ENCODE measurements at regions not wholly inside any gene's neighbourhood (a gene's known extent, or its start where the extent isn't known, plus 50 kb on each side); places are given as distances from the start of the nearest gene placed in this dataset.

DNA sequence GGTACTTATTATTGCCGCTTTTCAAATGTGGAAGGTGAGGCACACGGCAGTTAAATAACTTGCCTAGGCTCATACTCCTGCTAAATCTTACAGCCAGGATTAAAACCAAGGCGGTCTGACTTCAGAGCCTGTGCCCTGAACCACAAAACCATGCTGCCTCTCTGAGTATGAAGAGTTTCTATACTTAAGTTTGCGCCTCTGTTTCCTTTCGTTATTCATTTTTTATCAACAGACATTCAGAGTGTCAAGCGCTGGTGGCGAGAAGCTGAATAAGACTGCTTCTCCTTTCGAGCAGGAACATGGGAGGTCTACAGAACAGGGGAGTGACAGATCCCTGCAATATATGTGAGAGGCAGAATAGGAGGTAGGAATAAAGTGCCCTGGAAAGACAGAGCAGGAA is 96.0 kb upstream of the DUSP10 start:
- H3K4me3 Mint-ChIP-seq: peak overlapping the region; percentile 71

DNA sequence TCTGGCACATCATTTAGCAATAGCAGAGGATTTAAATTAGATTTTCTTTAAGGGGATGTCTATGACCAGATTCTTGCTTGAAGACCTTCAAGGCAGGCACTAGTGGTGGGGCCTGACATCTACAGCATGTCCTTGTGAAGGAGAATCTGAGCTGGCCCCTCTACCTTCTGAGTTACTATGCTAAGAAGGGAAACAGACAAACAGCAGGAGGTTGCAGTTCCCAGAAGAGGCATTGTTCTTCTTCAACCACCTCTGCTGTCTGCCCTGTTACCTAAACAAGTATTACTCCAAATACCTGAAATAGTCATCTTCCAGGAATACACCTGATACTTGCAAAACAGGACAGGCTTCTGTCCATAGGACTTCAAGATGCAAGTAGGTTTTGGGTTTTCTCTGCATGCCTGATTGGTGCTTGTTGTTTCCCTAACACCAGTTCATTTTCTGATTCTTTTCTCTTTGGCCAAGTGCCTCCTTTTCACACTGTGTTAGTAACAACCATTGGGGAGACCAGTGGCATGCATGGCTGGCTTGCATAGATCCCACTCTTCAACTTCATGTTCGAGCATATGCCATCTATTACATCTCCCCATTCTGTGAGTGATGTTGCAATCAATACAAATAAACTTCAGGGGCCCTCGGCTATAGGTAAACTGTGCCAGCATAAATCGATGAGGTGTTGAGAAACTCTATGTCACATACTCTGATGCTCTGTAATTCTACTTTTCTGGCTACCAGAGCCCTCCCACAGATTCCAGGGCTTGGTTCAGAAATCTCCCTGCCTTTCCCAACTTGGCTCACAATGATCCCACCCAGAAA is 93.0 kb upstream of the DUSP10 start:
- Mint-ChIP-seq H3K27me3 (peaks cover 6% of the 10 kb centered on the region), H3K9me3 (peaks cover 7% of the 10 kb centered on the region), H3K27ac (no peak overlapping the region), H3K36me3 (ENCODE audit: low read depth) (no peaks in the 10 kb centered on the region), H3K4me3 (no peak overlapping the region), H3K4me1 (peaks cover 44% of the 10 kb centered on the region)
- no peak for DNase-seq
- no peak for ATAC-seq

More for the DNA sequence above, 96.0 kb upstream of the DUSP10 start:
- Mint-ChIP-seq H3K9me3 (peaks cover 3% of the 10 kb centered on the region), H3K4me1 (peaks cover 45% of the 10 kb centered on the region), H3K36me3 (ENCODE audit: low read depth) (no peaks in the 10 kb centered on the region), H3K27ac (peak overlapping the region; percentile 83), H3K27me3 (peaks cover 6% of the 10 kb centered on the region)
- ATAC-seq (peak; percentile 21), DNase-seq (peak; percentile 31)

DNA sequence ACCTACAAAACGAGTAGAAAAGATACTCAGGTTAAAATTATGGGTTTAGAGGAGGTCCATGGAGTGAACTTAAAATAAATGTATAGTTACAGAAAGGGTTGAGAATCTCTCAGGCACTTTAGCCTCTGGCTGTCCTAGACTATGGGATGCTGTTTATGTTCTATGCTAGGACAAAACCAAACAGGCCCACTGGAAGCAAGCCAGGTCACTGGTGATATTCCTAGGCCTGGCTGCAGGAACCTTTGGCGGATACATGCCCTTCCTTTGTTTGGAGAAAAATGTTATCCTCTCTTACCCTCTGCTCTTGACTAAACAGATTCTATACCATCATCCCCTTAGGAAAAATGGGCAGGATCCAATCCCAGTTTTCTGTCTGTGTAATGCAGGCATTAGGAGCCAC is 90.7 kb upstream of the DUSP10 start:
- peaks cover 44% of the 10 kb centered on the region for H3K4me1 Mint-ChIP-seq
- H3K4me3 Mint-ChIP-seq: no peak overlapping the region
- ATAC-seq (no peak), DNase-seq (no peak)
- no peaks in the 10 kb centered on the region for H3K36me3 Mint-ChIP-seq (ENCODE audit: low read depth)
- peaks cover 3% of the 10 kb centered on the region for H3K9me3 Mint-ChIP-seq
- H3K27me3 Mint-ChIP-seq: peaks cover 6% of the 10 kb centered on the region
- H3K27ac Mint-ChIP-seq: no peak overlapping the region

DNA sequence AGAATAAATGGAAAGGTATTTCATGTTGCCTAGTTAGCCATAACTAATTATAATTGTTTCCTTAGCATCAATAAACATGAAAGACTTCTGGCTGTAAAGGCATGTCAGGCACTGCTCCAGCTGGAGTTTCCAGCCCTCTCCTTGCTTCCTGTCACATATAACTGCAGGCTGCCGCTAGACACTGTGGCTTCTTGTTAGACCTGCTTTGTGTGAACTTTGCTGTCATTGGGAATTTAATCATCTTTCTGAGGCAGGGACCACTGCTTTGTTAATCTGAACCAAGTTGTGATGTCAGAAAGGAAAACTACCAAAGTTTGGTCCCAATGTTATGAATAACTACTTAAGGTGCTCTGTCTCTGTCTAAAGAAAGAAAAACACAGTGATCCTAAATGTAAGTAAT is 90.3 kb upstream of the DUSP10 start:
- ATAC-seq: no peak
- H3K27me3 Mint-ChIP-seq: peaks cover 6% of the 10 kb centered on the region
- H3K36me3 Mint-ChIP-seq (ENCODE audit: low read depth): no peaks in the 10 kb centered on the region
- no peak overlapping the region for H3K4me3 Mint-ChIP-seq
- DNase-seq: no peak
- H3K9me3 Mint-ChIP-seq: peaks cover 5% of the 10 kb centered on the region
- no peak overlapping the region for H3K27ac Mint-ChIP-seq
- peaks cover 44% of the 10 kb centered on the region for H3K4me1 Mint-ChIP-seq

DNA sequence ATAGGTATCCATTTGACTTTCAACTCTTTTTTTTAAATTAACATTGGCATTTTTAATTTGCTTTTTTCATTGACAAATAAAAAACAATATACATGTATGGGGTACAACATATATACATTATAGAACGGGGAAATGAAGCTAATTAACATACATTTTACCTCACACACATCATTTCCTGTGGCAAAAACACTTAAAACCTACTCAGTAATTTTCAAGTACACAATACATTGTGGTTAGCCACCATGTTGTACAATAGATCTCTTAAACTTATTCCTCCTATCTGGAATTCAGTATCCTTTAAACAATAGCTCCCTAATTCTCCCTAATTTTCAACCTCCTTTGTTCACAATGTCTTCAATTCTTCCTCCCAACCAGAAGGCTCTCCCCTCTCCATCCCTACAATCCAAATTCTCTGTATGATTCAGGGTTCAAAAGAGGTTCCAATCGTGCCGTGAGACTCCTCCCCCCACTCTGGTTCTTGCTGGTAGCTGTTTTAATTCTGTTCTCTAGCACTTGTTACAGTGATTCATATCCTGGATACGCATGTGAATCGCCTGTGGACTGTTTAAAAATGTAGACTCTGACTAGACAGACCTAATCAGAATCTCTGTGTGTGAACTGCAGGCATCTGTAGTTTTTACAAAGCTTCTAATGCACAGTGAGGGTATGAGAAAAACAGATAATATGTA is 87.6 kb upstream of the DUSP10 start:
- DNase-seq: peak; percentile 54
- Mint-ChIP-seq H3K9me3 (peaks cover 6% of the 10 kb centered on the region), H3K27me3 (no peaks in the 10 kb centered on the region), H3K4me1 (peaks cover 64% of the 10 kb centered on the region), H3K27ac (peak overlapping the region; percentile 92), H3K4me3 (peak overlapping the region; percentile 64), H3K36me3 (ENCODE audit: low read depth) (no peaks in the 10 kb centered on the region)
- ATAC-seq: peak; percentile 92

DNA sequence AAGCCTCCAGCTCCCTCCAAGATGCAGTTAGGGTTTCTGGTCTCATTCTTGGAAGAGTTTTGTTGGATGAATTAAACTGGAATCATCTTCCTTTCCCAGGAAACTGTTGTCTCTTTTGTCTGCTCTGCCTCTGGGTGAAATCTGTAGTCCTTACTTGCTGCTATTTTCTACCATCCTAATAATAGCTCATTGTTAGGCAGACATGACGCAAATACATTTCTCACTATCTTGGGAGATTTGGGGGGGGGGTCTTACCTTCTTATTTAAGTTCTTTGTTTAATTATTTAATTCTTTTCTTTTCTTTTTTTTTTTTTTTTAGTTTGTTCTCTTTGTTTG is 85.4 kb upstream of the DUSP10 start:
- peaks cover 6% of the 10 kb centered on the region for H3K9me3 Mint-ChIP-seq
- no peaks in the 10 kb centered on the region for H3K27me3 Mint-ChIP-seq
- no peak for ATAC-seq
- no peak for DNase-seq
- H3K27ac Mint-ChIP-seq: peak overlapping the region; percentile 66
- H3K4me1 Mint-ChIP-seq: peaks cover 84% of the 10 kb centered on the region
- no peak overlapping the region for H3K4me3 Mint-ChIP-seq
- H3K36me3 Mint-ChIP-seq (ENCODE audit: low read depth): no peaks in the 10 kb centered on the region

DNA sequence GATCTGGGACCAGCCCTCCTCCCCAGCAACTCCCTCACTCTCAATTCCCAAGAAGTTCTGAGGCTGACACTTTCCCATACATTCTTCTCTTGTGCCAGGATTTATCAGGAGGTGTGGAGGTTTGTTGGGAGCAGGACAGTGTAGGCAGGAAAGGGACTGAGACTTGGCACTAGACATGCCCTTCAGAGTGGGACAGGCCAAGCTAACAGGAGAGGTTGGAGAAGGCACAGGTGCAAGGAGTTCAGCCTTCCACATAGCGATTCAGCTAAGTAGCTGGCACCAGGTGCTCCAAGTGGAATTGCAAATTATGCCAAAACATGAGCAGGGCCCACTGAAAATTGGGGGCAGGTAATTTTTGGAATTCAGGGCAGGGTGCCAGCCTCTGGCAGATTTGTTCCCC is 83.0 kb upstream of the DUSP10 start:
- no peak for ATAC-seq
- H3K4me3 Mint-ChIP-seq: no peak overlapping the region
- peaks cover 70% of the 10 kb centered on the region for H3K4me1 Mint-ChIP-seq
- DNase-seq: no peak
- no peaks in the 10 kb centered on the region for H3K36me3 Mint-ChIP-seq (ENCODE audit: low read depth)
- no peaks in the 10 kb centered on the region for H3K27me3 Mint-ChIP-seq
- no peak overlapping the region for H3K27ac Mint-ChIP-seq
- peaks cover 3% of the 10 kb centered on the region for H3K9me3 Mint-ChIP-seq

DNA sequence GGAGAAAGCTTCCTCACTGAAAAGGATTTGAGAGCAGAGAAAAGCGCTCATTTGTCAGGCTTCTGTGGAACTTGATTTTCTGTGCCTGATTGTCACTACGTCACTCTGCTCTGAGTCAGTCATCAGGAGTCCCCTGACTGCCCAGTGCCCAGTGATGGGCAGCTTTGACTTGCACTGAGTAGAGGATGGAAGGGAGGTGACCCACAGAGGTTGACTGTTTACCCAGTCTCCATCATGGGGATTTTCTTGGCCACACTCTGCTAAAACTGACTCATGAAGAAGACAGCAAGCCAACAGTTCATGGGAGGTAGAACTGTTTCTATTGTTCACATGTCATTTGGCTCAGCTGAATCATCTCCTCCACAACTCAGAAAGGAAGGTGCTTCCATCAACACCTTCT is 82.1 kb upstream of the DUSP10 start:
- Mint-ChIP-seq H3K36me3 (ENCODE audit: low read depth) (no peaks in the 10 kb centered on the region), H3K27me3 (no peaks in the 10 kb centered on the region), H3K9me3 (peaks cover 3% of the 10 kb centered on the region), H3K27ac (no peak overlapping the region), H3K4me3 (no peak overlapping the region), H3K4me1 (peaks cover 61% of the 10 kb centered on the region)
- ATAC-seq (peak; percentile 81), DNase-seq (no peak)

DNA sequence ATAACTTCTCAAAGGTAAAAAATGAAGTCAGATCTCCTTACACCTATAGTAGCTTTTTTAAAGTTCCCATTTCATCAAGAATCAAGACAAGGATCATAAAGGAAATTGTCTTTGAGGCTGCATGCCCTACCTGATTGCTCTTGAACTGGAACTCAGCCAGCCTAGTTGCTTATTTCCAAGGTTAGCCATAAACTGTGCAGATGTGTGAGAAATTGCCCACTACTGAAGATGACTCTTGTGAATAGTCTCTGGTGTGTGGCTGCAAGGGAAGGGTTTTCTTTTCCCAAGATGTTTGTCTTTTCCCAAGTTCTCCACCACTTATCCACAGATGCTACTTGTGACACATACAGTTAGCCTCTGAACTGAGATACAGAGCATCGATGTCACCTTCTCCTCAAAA is 81.7 kb upstream of the DUSP10 start:
- Mint-ChIP-seq H3K27me3 (no peaks in the 10 kb centered on the region), H3K9me3 (peaks cover 3% of the 10 kb centered on the region), H3K36me3 (ENCODE audit: low read depth) (no peaks in the 10 kb centered on the region), H3K4me3 (no peak overlapping the region), H3K27ac (no peak overlapping the region), H3K4me1 (peaks cover 56% of the 10 kb centered on the region)
- ATAC-seq (no peak), DNase-seq (no peak)

DNA sequence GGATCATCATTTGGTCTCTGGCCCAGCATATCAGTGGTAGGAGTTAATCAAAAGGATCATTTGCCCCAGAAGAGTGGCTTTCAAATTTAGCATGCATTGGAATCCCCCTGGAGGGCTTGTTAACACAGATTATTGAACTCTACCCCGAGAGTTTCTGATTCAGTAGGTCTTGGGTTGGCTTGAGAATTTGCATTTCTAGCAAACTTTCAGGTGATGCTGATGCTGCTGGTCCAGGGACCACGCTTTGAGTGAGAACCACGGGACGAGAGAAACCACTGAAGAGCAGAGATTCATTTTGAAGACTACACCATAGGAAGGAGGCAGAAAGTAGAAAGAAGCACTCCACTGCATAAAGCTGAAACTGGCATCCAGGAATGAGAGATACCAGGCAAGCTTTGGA is 81.3 kb upstream of the DUSP10 start:
- DNase-seq (no peak), ATAC-seq (peak; percentile 29)
- H3K36me3 Mint-ChIP-seq (ENCODE audit: low read depth): no peaks in the 10 kb centered on the region
- H3K27me3 Mint-ChIP-seq: no peaks in the 10 kb centered on the region
- peaks cover 3% of the 10 kb centered on the region for H3K9me3 Mint-ChIP-seq
- H3K4me1 Mint-ChIP-seq: peaks cover 52% of the 10 kb centered on the region
- H3K27ac Mint-ChIP-seq: no peak overlapping the region
- no peak overlapping the region for H3K4me3 Mint-ChIP-seq

DNA sequence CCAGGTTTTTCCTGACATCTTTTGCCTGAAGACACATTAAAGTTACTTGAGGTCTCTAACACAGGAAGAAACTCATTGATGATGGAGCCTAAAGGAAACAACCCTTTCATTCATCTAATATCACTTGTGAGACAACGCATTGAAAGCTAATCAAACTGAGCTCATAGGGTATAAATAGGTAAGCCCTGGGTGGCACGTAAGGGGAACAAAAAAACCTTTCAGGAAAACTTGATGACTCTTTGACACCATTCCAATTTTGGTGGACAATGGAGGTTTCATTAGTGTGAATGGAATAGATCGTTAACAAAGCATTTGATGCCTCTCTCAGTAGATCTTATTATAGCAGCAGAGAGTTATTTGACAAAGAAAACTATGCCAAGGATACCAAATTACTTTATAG is 80.7 kb upstream of the DUSP10 start:
- H3K36me3 Mint-ChIP-seq (ENCODE audit: low read depth): no peaks in the 10 kb centered on the region
- H3K27ac Mint-ChIP-seq: no peak overlapping the region
- no peaks in the 10 kb centered on the region for H3K27me3 Mint-ChIP-seq
- no peak overlapping the region for H3K4me3 Mint-ChIP-seq
- no peak for DNase-seq
- H3K9me3 Mint-ChIP-seq: peaks cover 3% of the 10 kb centered on the region
- H3K4me1 Mint-ChIP-seq: peaks cover 47% of the 10 kb centered on the region
- no peak for ATAC-seq

DNA sequence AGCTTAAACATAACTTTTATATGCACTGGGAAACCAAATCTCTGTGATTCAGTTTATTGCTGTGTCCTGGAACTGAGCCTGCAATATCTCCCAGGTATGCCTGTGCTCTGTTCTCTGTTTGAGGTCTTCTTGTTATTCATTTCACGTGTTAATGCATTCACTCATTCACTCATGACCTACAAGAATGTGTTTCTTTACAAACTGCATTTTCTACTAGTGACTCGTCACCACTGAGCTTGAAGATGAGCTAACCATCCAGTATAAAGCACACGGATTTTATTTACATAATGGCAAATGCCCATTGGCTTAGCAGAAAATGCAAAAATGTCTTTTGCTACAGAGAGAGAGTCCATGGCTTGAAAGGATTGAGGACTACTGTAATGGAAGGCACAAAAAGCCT is 75.0 kb upstream of the DUSP10 start:
- H3K4me1 Mint-ChIP-seq: no peaks in the 10 kb centered on the region
- H3K4me3 Mint-ChIP-seq: no peak overlapping the region
- H3K9me3 Mint-ChIP-seq: no peaks in the 10 kb centered on the region
- no peaks in the 10 kb centered on the region for H3K36me3 Mint-ChIP-seq (ENCODE audit: low read depth)
- no peak for DNase-seq
- no peak overlapping the region for H3K27ac Mint-ChIP-seq
- H3K27me3 Mint-ChIP-seq: peaks cover 4% of the 10 kb centered on the region
- no peak for ATAC-seq

DNA sequence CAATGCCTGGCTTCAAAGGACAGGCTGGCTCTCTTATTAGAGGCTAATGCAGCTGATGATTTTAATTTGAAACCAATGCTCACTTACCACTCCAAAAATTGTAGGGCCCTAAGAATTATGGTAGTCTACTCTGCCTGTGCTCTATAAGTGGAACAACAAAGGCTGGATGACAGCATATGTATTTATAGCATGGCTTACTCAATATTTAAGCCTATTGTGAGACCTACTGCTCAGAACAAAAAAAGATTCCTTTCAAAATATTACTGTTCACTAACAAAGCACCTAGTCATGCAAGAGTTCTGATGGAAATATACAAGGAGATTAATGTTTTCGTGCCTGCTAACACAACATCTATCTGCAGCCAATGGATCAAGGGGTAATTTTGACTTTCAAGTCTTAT is 73.8 kb upstream of the DUSP10 start:
- H3K36me3 Mint-ChIP-seq (ENCODE audit: low read depth): no peaks in the 10 kb centered on the region
- no peak overlapping the region for H3K4me3 Mint-ChIP-seq
- peaks cover 9% of the 10 kb centered on the region for H3K4me1 Mint-ChIP-seq
- H3K9me3 Mint-ChIP-seq: no peaks in the 10 kb centered on the region
- DNase-seq (no peak), ATAC-seq (no peak)
- peaks cover 4% of the 10 kb centered on the region for H3K27me3 Mint-ChIP-seq
- H3K27ac Mint-ChIP-seq: no peak overlapping the region

DNA sequence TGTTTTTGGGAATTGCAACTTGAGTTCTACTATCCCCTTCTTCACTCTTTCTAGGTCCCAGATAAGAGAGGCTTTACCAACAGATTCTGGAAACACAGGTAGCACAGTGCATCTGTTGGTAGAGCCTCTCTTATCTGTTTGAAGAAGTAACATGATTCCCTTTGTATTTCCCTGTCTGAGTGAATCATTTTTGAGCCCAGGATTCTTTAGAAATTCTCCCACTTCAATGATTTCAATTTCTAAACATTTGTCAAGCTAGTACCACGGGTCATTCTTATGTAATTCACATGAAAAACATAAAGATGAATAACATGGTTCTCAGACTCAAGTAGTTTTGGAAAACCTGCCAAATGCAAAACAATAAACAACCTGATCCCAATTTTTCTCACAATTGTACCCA is 72.0 kb upstream of the DUSP10 start:
- H3K27me3 Mint-ChIP-seq: peaks cover 4% of the 10 kb centered on the region
- H3K9me3 Mint-ChIP-seq: peaks cover 3% of the 10 kb centered on the region
- no peak overlapping the region for H3K4me3 Mint-ChIP-seq
- ATAC-seq (no peak), DNase-seq (no peak)
- peaks cover 1% of the 10 kb centered on the region for H3K36me3 Mint-ChIP-seq (ENCODE audit: low read depth)
- no peak overlapping the region for H3K27ac Mint-ChIP-seq
- H3K4me1 Mint-ChIP-seq: peaks cover 27% of the 10 kb centered on the region

DNA sequence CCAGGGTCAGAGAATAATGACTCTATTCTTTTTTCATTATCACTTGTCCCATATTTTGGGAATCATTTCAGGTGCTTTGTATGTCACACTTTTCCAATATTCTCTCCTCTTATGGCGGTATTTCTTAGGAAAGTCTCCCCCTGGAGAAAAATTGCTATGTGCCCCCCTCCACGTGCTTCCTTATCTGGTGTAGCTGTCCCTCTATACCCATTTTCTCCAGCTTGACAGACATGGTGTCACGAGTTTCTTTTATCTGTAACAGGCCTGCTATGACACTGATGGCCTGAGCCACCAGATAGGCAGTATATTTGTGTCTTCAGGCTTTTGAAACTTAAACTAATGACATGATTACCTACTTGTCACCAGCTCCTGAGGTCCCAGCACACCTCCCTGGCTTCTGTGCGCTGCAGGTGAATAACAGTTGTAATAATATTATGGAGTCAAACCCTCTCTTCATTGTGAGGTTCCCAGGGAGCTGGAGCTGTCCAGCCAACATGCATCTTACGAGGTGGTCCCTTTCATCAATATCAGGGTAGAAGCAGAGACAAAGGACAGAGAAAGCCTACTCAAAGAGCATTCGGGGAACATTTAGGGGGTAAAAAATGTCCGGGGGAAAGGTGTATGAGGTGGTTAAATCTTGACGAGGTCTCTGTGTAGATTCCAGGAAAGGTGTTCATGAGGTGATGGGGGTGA is 71.2 kb upstream of the DUSP10 start:
- Mint-ChIP-seq H3K27ac (no peak overlapping the region), H3K27me3 (peaks cover 4% of the 10 kb centered on the region), H3K9me3 (peaks cover 6% of the 10 kb centered on the region)

More for the DNA sequence above, 71.2 kb upstream of the DUSP10 start:
- H3K4me1 Mint-ChIP-seq: peaks cover 35% of the 10 kb centered on the region
- H3K4me3 Mint-ChIP-seq: no peak overlapping the region
- peaks cover 1% of the 10 kb centered on the region for H3K36me3 Mint-ChIP-seq (ENCODE audit: low read depth)
- no peak for DNase-seq
- ATAC-seq: no peak
